ENCODE measurements at regions not wholly inside any gene's neighbourhood (a gene's known extent, or its start where the extent isn't known, plus 50 kb on each side); places are given as distances from the start of the nearest gene placed in this dataset.

DNA sequence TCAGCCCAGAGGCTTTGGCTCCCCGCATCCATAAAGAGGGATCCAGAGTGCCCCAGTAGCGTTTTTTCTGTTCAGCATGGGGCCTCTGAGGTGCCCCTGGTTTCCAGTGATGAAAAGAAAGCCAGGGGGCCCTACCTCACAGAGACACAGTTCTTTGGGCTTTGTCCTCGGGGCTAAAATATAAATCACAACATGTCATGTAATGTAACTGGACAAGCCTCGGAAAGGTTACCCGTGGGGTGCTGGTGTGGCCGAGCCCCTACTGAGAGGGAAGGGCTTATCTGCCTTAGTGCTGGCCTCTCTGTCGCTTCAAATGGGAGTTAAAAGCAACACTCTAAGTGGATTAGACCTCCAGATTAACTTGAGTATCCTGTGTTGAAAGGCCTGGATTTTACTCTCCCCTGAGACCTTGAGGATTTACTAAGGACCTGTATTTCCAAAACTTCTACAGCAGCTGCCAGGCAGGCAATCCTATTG is 251.6 kb upstream of the APCDD1 start:
- TF ChIP-seq TEAD4 (IDR thresholded peaks at IDR 0.05) (no peak), YY1 (IDR thresholded peaks at IDR 0.05; ENCODE audit: low read depth) (no peak), EGR1 (IDR thresholded peaks at IDR 0.05) (no peak), CREB1 (IDR thresholded peaks at IDR 0.05; ENCODE audit: low read depth) (no peak), RAD21 (IDR thresholded peaks at IDR 0.05; ENCODE audit: low read depth) (no peak), TCF12 (IDR thresholded peaks at IDR 0.05; ENCODE audit: low read depth) (no peak), TAF1 (IDR thresholded peaks at IDR 0.05; ENCODE audit: low read depth) (no peak), CEBPB (IDR thresholded peaks at IDR 0.05) (no peak), EP300 (IDR thresholded peaks at IDR 0.05; ENCODE audit: borderline replicate concordance) (no peak), ZBTB7A (IDR thresholded peaks at IDR 0.05; ENCODE audit: low read depth) (no peak), FOXM1 (IDR thresholded peaks at IDR 0.05; ENCODE audit: borderline replicate concordance, low read depth) (no peak), NFIC (IDR thresholded peaks at IDR 0.05) (no peak)
- TF ChIP-seq, protein P1, sequence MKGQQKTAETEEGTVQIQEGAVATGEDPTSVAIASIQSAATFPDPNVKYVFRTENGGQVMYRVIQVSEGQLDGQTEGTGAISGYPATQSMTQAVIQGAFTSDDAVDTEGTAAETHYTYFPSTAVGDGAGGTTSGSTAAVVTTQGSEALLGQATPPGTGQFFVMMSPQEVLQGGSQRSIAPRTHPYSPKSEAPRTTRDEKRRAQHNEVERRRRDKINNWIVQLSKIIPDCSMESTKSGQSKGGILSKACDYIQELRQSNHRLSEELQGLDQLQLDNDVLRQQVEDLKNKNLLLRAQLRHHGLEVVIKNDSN (IDR thresholded peaks at IDR 0.05), result no peak
- TF ChIP-seq, protein P2, sequence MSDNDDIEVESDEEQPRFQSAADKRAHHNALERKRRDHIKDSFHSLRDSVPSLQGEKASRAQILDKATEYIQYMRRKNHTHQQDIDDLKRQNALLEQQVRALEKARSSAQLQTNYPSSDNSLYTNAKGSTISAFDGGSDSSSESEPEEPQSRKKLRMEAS (IDR thresholded peaks at IDR 0.05), result no peak
- TF ChIP-seq, protein P3, sequence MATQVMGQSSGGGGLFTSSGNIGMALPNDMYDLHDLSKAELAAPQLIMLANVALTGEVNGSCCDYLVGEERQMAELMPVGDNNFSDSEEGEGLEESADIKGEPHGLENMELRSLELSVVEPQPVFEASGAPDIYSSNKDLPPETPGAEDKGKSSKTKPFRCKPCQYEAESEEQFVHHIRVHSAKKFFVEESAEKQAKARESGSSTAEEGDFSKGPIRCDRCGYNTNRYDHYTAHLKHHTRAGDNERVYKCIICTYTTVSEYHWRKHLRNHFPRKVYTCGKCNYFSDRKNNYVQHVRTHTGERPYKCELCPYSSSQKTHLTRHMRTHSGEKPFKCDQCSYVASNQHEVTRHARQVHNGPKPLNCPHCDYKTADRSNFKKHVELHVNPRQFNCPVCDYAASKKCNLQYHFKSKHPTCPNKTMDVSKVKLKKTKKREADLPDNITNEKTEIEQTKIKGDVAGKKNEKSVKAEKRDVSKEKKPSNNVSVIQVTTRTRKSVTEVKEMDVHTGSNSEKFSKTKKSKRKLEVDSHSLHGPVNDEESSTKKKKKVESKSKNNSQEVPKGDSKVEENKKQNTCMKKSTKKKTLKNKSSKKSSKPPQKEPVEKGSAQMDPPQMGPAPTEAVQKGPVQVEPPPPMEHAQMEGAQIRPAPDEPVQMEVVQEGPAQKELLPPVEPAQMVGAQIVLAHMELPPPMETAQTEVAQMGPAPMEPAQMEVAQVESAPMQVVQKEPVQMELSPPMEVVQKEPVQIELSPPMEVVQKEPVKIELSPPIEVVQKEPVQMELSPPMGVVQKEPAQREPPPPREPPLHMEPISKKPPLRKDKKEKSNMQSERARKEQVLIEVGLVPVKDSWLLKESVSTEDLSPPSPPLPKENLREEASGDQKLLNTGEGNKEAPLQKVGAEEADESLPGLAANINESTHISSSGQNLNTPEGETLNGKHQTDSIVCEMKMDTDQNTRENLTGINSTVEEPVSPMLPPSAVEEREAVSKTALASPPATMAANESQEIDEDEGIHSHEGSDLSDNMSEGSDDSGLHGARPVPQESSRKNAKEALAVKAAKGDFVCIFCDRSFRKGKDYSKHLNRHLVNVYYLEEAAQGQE (IDR thresholded peaks at IDR 0.05; ENCODE audit: low read depth), result no peak

DNA sequence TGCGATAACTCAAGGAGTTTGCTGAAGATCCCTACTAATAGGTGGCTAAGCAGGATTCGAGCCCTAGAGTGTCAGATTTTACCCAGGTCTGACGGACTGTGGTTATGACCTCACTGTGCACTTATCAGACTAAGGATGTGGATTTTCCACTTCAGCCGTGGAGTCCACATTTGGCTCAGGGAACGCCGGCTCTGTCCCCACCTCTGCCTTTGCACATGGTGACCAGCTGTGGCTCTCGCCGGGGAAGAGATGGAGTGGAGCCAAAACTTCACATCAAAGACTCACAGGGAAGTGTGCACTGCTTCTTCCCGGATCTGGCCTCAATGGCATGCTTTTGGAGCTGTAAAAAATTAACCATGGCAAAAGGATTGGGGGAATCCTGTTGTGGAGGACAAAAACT is 249.3 kb upstream of the APCDD1 start:
- TF ChIP-seq, protein P1 (IDR thresholded peaks at IDR 0.05), result no peak
- TF ChIP-seq TAF1 (IDR thresholded peaks at IDR 0.05; ENCODE audit: low read depth) (no peak), ZBTB7A (IDR thresholded peaks at IDR 0.05; ENCODE audit: low read depth) (no peak), FOXM1 (IDR thresholded peaks at IDR 0.05; ENCODE audit: borderline replicate concordance, low read depth) (no peak), NFIC (IDR thresholded peaks at IDR 0.05) (no peak), CEBPB (IDR thresholded peaks at IDR 0.05) (no peak), RAD21 (IDR thresholded peaks at IDR 0.05; ENCODE audit: low read depth) (no peak), TCF12 (IDR thresholded peaks at IDR 0.05; ENCODE audit: low read depth) (no peak), EGR1 (IDR thresholded peaks at IDR 0.05) (no peak), CREB1 (IDR thresholded peaks at IDR 0.05; ENCODE audit: low read depth) (no peak)
- TF ChIP-seq, protein P2 (IDR thresholded peaks at IDR 0.05), result no peak
- TF ChIP-seq, protein P3 (IDR thresholded peaks at IDR 0.05; ENCODE audit: low read depth), result no peak

DNA sequence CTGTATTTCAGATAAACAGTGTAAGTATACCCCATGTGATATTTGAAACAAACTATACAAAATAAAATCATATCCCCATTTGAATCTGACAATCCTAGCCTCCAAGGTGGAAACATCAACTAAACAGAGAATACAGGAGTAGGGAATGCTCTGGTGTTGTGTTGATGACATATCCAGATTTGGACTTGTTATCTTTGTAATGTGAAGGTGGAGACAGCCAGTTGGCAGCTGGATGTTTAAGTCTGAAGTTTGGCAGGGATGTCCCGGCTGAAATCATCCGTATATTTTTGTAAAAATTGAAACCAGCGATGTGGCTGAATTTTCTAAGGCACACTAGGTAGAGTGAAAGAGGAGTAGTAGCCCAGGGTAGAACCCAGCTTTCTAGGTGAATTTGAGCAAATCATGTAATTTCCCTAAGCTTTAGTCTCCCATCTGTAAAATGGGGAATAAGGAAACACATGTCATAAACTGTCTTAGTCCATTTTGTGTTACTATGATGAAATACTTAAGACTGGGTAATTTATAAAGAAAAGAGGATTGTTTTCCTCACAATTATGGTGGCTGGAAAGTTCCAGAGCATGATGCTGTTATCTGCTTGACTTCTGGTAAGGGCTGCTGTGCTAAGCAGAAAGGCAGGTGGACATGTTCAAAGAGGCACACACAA is 246.6 kb upstream of the APCDD1 start:
- no peak for TF ChIP-seq TAF1 (IDR thresholded peaks at IDR 0.05; ENCODE audit: low read depth)
- no peak for TF ChIP-seq CREB1 (IDR thresholded peaks at IDR 0.05; ENCODE audit: low read depth)

DNA sequence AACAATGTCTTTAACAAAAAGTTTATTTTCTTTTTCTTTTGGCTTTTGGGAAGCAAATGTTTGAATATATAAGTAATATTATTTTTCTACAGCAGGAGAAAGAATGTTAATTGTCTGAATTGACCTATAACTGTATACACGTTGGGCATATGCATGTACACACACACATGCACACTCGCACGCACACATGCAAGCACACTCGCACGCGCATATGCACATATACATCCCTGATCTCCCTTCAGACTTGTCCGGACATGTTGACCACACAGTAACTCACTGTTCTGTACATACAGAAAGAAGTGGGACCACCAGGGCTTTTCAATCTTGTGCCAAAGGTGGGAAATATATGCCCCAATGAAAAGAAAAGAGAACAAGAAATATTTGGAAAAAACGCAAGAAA is 245.1 kb upstream of the APCDD1 start:
- no peak for TF ChIP-seq FOXM1 (IDR thresholded peaks at IDR 0.05; ENCODE audit: borderline replicate concordance, low read depth)
- TF ChIP-seq YY1 (IDR thresholded peaks at IDR 0.05; ENCODE audit: low read depth), result no peak
- no peak for TF ChIP-seq EGR1 (IDR thresholded peaks at IDR 0.05)
- TF ChIP-seq CEBPB (IDR thresholded peaks at IDR 0.05), result no peak
- no peak for TF ChIP-seq NFIC (IDR thresholded peaks at IDR 0.05)
- TF ChIP-seq RAD21 (IDR thresholded peaks at IDR 0.05; ENCODE audit: low read depth), result no peak
- TF ChIP-seq, protein P3 (IDR thresholded peaks at IDR 0.05; ENCODE audit: low read depth), result no peak
- TF ChIP-seq, protein P1 (IDR thresholded peaks at IDR 0.05), result no peak
- no peak for TF ChIP-seq CREB1 (IDR thresholded peaks at IDR 0.05; ENCODE audit: low read depth)
- TF ChIP-seq, protein P2 (IDR thresholded peaks at IDR 0.05), result no peak
- no peak for TF ChIP-seq TEAD4 (IDR thresholded peaks at IDR 0.05)
- TF ChIP-seq TAF1 (IDR thresholded peaks at IDR 0.05; ENCODE audit: low read depth), result no peak
- TF ChIP-seq TCF12 (IDR thresholded peaks at IDR 0.05; ENCODE audit: low read depth), result no peak
- TF ChIP-seq EP300 (IDR thresholded peaks at IDR 0.05; ENCODE audit: borderline replicate concordance), result no peak
- no peak for TF ChIP-seq ZBTB7A (IDR thresholded peaks at IDR 0.05; ENCODE audit: low read depth)

Measured in Ishikawa (cell line).